ENCODE measurements at regions not wholly inside any gene's neighbourhood (a gene's known extent, or its start where the extent isn't known, plus 50 kb on each side); places are given as distances from the start of the nearest gene placed in this dataset.

- Histone ChIP-seq H3K36me3 (ENCODE audit: control insufficient read depth, insufficient read depth, low read length) (no peaks in the 10 kb centered on the region), H2AFZ (no peak overlapping the region), H3K4me2 (ENCODE audit: low read length) (no peak overlapping the region), H3K4me1 (no peaks in the 10 kb centered on the region), H3K9me3 (ENCODE audit: control insufficient read depth, low read length) (no peaks in the 10 kb centered on the region), H3K79me2 (no peaks in the 10 kb centered on the region), H3K27ac (no peak overlapping the region), H3K4me3 (ENCODE audit: low read depth, low read length) (no peak overlapping the region), H3K27me3 (ENCODE audit: control insufficient read depth, insufficient read depth, low read length) (no peaks in the 10 kb centered on the region), H3K9ac (no peak overlapping the region)
- no peak for TF ChIP-seq CTCF (IDR thresholded peaks at IDR 0.05)
Observed at GRCh38 chr10:61157182-61157581, 213.2 kb upstream of the RHOBTB1 start.

GRCh38 chr10:61153771-61154170 is 209.8 kb upstream of the RHOBTB1 start:
- Histone ChIP-seq H3K27ac (no peak overlapping the region), H3K4me2 (ENCODE audit: low read length) (no peak overlapping the region), H3K4me3 (ENCODE audit: low read depth, low read length) (no peak overlapping the region), H3K9ac (no peak overlapping the region), H3K36me3 (ENCODE audit: control insufficient read depth, insufficient read depth, low read length) (no peaks in the 10 kb centered on the region), H3K27me3 (ENCODE audit: control insufficient read depth, insufficient read depth, low read length) (no peaks in the 10 kb centered on the region), H3K79me2 (no peaks in the 10 kb centered on the region), H3K4me1 (no peaks in the 10 kb centered on the region), H3K9me3 (ENCODE audit: control insufficient read depth, low read length) (no peaks in the 10 kb centered on the region), H2AFZ (no peak overlapping the region)
- no peak for TF ChIP-seq CTCF (IDR thresholded peaks at IDR 0.05)

GRCh38 chr10:61151059-61151458 is 207.1 kb upstream of the RHOBTB1 start:
- TF ChIP-seq CTCF (IDR thresholded peaks at IDR 0.05) = no peak
- no peaks in the 10 kb centered on the region for H3K27me3 ChIP-seq (ENCODE audit: control insufficient read depth, insufficient read depth, low read length)
- H3K9me3 ChIP-seq (ENCODE audit: control insufficient read depth, low read length) = no peaks in the 10 kb centered on the region
- H3K79me2 ChIP-seq = no peaks in the 10 kb centered on the region
- H3K4me2 ChIP-seq (ENCODE audit: low read length) = no peak overlapping the region
- no peak overlapping the region for H3K4me3 ChIP-seq (ENCODE audit: low read depth, low read length)
- no peaks in the 10 kb centered on the region for H3K36me3 ChIP-seq (ENCODE audit: control insufficient read depth, insufficient read depth, low read length)
- no peak overlapping the region for H3K27ac ChIP-seq
- no peak overlapping the region for H2AFZ ChIP-seq
- H3K9ac ChIP-seq = no peak overlapping the region
- H3K4me1 ChIP-seq = no peaks in the 10 kb centered on the region

- no peaks in the 10 kb centered on the region for H3K4me1 ChIP-seq
- H3K9me3 ChIP-seq (ENCODE audit: control insufficient read depth, low read length) = no peaks in the 10 kb centered on the region
- no peaks in the 10 kb centered on the region for H3K27me3 ChIP-seq (ENCODE audit: control insufficient read depth, insufficient read depth, low read length)
- H3K4me2 ChIP-seq (ENCODE audit: low read length) = no peak overlapping the region
- H3K79me2 ChIP-seq = no peaks in the 10 kb centered on the region
- H3K4me3 ChIP-seq (ENCODE audit: low read depth, low read length) = no peak overlapping the region
- no peak overlapping the region for H3K9ac ChIP-seq
- no peak overlapping the region for H3K27ac ChIP-seq
- no peaks in the 10 kb centered on the region for H3K36me3 ChIP-seq (ENCODE audit: control insufficient read depth, insufficient read depth, low read length)
- no peak overlapping the region for H2AFZ ChIP-seq
- no peak for TF ChIP-seq CTCF (IDR thresholded peaks at IDR 0.05)
Observed at GRCh38 chr10:61148451-61148850, 204.5 kb upstream of the RHOBTB1 start.

- Histone ChIP-seq H3K4me3 (ENCODE audit: low read depth, low read length) (no peak overlapping the region), H3K4me1 (no peaks in the 10 kb centered on the region), H3K9me3 (ENCODE audit: control insufficient read depth, low read length) (no peaks in the 10 kb centered on the region), H3K4me2 (ENCODE audit: low read length) (no peak overlapping the region), H3K79me2 (no peaks in the 10 kb centered on the region), H2AFZ (no peak overlapping the region), H3K9ac (no peak overlapping the region), H3K36me3 (ENCODE audit: control insufficient read depth, insufficient read depth, low read length) (no peaks in the 10 kb centered on the region), H3K27me3 (ENCODE audit: control insufficient read depth, insufficient read depth, low read length) (no peaks in the 10 kb centered on the region), H3K27ac (no peak overlapping the region)
- no peak for TF ChIP-seq CTCF (IDR thresholded peaks at IDR 0.05)
Observed at GRCh38 chr10:61142987-61143386, 199.0 kb upstream of the RHOBTB1 start.

Data from parathyroid adenoma (tissue), 2 donors.